ENCODE measurements at regions not wholly inside any gene's neighbourhood (a gene's known extent, or its start where the extent isn't known, plus 50 kb on each side); places are given as distances from the start of the nearest gene placed in this dataset.
"Not testable (repeated sequence)": the region's sequence is repeated elsewhere in the genome, so short reads cannot be mapped to it uniquely, and the experiment has no call there.

- H2AFZ ChIP-seq (ENCODE audit: low read length): no peak overlapping the region
Observed at GRCh38 chr20:51926670-51927305, 124.5 kb upstream of the SALL4 start.

GRCh38 chr20:51924509-51924908, 122.2 kb upstream of the SALL4 start:
- H3K4me1 ChIP-seq (ENCODE audit: insufficient read depth, low read length, severe bottlenecking): no peaks in the 10 kb centered on the region
- no peaks in the 10 kb centered on the region for H3K27me3 ChIP-seq (ENCODE audit: insufficient read depth, low read length)
- no peaks in the 10 kb centered on the region for H3K9me3 ChIP-seq (ENCODE audit: low read length)
- no peaks in the 10 kb centered on the region for H3F3A ChIP-seq (ENCODE audit: insufficient read depth, low read length)
- H3K36me3 ChIP-seq (ENCODE audit: insufficient read depth, low read length): no peaks in the 10 kb centered on the region
- no peaks in the 10 kb centered on the region for H3K79me2 ChIP-seq (ENCODE audit: insufficient read depth, low read length)
- no peaks in the 10 kb centered on the region for H3K9me2 ChIP-seq (ENCODE audit: low read depth, low read length)
- H3K9ac ChIP-seq (ENCODE audit: low read length): no peak overlapping the region
- no peak overlapping the region for H2AFZ ChIP-seq (ENCODE audit: low read length)
- no peak overlapping the region for H3K4me3 ChIP-seq (ENCODE audit: low read depth, low read length, poor library complexity, severe bottlenecking)
- TF ChIP-seq EZH2 (IDR thresholded peaks at IDR 0.05; ENCODE audit: borderline replicate concordance, low read length) (no peak), CTCF (IDR thresholded peaks at IDR 0.05; ENCODE audit: low read length) (no peak)
- H4K20me1 ChIP-seq (ENCODE audit: insufficient read depth, low read length): no peaks in the 10 kb centered on the region
- no peak overlapping the region for H3K4me2 ChIP-seq (ENCODE audit: low read length)
- no peak overlapping the region for H3K27ac ChIP-seq (ENCODE audit: low read depth, low read length, poor library complexity, severe bottlenecking)

More at GRCh38 chr20:51926670-51927305, 124.5 kb upstream of the SALL4 start:
- no peaks in the 10 kb centered on the region for H4K20me1 ChIP-seq (ENCODE audit: insufficient read depth, low read length)
- no peak overlapping the region for H3K4me2 ChIP-seq (ENCODE audit: low read length)
- H3F3A ChIP-seq (ENCODE audit: insufficient read depth, low read length): no peaks in the 10 kb centered on the region
- no peak overlapping the region for H3K9ac ChIP-seq (ENCODE audit: low read length)
- H3K79me2 ChIP-seq (ENCODE audit: insufficient read depth, low read length): no peaks in the 10 kb centered on the region
- TF ChIP-seq CTCF (IDR thresholded peaks at IDR 0.05; ENCODE audit: low read length): no peak
- no peak for TF ChIP-seq EZH2 (IDR thresholded peaks at IDR 0.05; ENCODE audit: borderline replicate concordance, low read length)
- no peaks in the 10 kb centered on the region for H3K4me1 ChIP-seq (ENCODE audit: insufficient read depth, low read length, severe bottlenecking)
- H3K9me2 ChIP-seq (ENCODE audit: low read depth, low read length): no peaks in the 10 kb centered on the region
- no peaks in the 10 kb centered on the region for H3K27me3 ChIP-seq (ENCODE audit: insufficient read depth, low read length)
- H3K4me3 ChIP-seq (ENCODE audit: low read depth, low read length, poor library complexity, severe bottlenecking): no peak overlapping the region
- no peaks in the 10 kb centered on the region for H3K36me3 ChIP-seq (ENCODE audit: insufficient read depth, low read length)
- H3K27ac ChIP-seq (ENCODE audit: low read depth, low read length, poor library complexity, severe bottlenecking): no peak overlapping the region
- no peaks in the 10 kb centered on the region for H3K9me3 ChIP-seq (ENCODE audit: low read length)

GRCh38 chr20:51923633-51924032, 121.3 kb upstream of the SALL4 start:
- no peaks in the 10 kb centered on the region for H3K9me3 ChIP-seq (ENCODE audit: low read length)
- no peaks in the 10 kb centered on the region for H3K9me2 ChIP-seq (ENCODE audit: low read depth, low read length)
- H2AFZ ChIP-seq (ENCODE audit: low read length): no peak overlapping the region
- H3K9ac ChIP-seq (ENCODE audit: low read length): no peak overlapping the region
- no peaks in the 10 kb centered on the region for H3K27me3 ChIP-seq (ENCODE audit: insufficient read depth, low read length)
- no peak for TF ChIP-seq CTCF (IDR thresholded peaks at IDR 0.05; ENCODE audit: low read length)
- no peak for TF ChIP-seq EZH2 (IDR thresholded peaks at IDR 0.05; ENCODE audit: borderline replicate concordance, low read length)
- H3K4me2 ChIP-seq (ENCODE audit: low read length): no peak overlapping the region
- H3K4me1 ChIP-seq (ENCODE audit: insufficient read depth, low read length, severe bottlenecking): no peaks in the 10 kb centered on the region
- H3K36me3 ChIP-seq (ENCODE audit: insufficient read depth, low read length): no peaks in the 10 kb centered on the region
- no peaks in the 10 kb centered on the region for H3K79me2 ChIP-seq (ENCODE audit: insufficient read depth, low read length)
- no peaks in the 10 kb centered on the region for H4K20me1 ChIP-seq (ENCODE audit: insufficient read depth, low read length)
- no peak overlapping the region for H3K27ac ChIP-seq (ENCODE audit: low read depth, low read length, poor library complexity, severe bottlenecking)
- H3K4me3 ChIP-seq (ENCODE audit: low read depth, low read length, poor library complexity, severe bottlenecking): no peak overlapping the region
- no peaks in the 10 kb centered on the region for H3F3A ChIP-seq (ENCODE audit: insufficient read depth, low read length)

- H3K27me3 ChIP-seq (ENCODE audit: insufficient read depth, low read length); H4K20me1 ChIP-seq (ENCODE audit: insufficient read depth, low read length); H3K9me3 ChIP-seq (ENCODE audit: low read length); H3F3A ChIP-seq (ENCODE audit: insufficient read depth, low read length); H3K9me2 ChIP-seq (ENCODE audit: low read depth, low read length); H3K4me3 ChIP-seq (ENCODE audit: low read depth, low read length, poor library complexity, severe bottlenecking); H3K4me2 ChIP-seq (ENCODE audit: low read length); H3K4me1 ChIP-seq (ENCODE audit: insufficient read depth, low read length, severe bottlenecking); H3K36me3 ChIP-seq (ENCODE audit: insufficient read depth, low read length); H2AFZ ChIP-seq (ENCODE audit: low read length); H3K27ac ChIP-seq (ENCODE audit: low read depth, low read length, poor library complexity, severe bottlenecking); H3K79me2 ChIP-seq (ENCODE audit: insufficient read depth, low read length); H3K9ac ChIP-seq (ENCODE audit: low read length): not testable (repeated sequence)
Observed at GRCh38 chr20:51922812-51923211, 120.5 kb upstream of the SALL4 start.

Measured in OCI-LY1 (cell line).